Pancreas (tissue), 10 donors: ENCODE measurements at regions not wholly inside any gene's neighbourhood (a gene's known extent, or its start where the extent isn't known, plus 50 kb on each side); places are given as distances from the start of the nearest gene placed in this dataset.

Source experiments
- ATAC-seq, 4 donors: fragments of 200-7000 bp; cut with Tn5 transposase; one replicate each; pipeline versions ENCODE4 v1.8.0 to v1.9.1; 2020; ENCODE audit warnings: mild to moderate bottlenecking in 4 of 4, moderate library complexity in 4 of 4
- DNase-seq, 6 donors: peaks; one replicate each; pipeline ENCODE4 v3.0.0-alpha.2; 2020
- FAIRE-seq: peaks from 2 replicates; lab custom pipeline; 2012; peaks lifted over from hg19 to GRCh38; lab: Jason Lieb, UNC
- H3K27ac ChIP-seq, 4 donors: fragments of 200-600 bp; sonication (generic); 1 replicate in 3 of 4; 2 replicates in 1 of 4; pipeline versions ENCODE4 v1.5.0 to v1.8.0; 2020
- H3K27me3 ChIP-seq, 4 donors: fragments of 200-600 bp; one replicate each; pipeline ENCODE4 v1.8.0; 2021
- H3K36me3 ChIP-seq, 3 donors: fragments of 200-600 bp; sonication (generic) in 1 of 3; one replicate each; pipeline versions ENCODE4 v1.5.0 to v1.8.0; 2020 to 2021
- H3K4me1 ChIP-seq, 3 donors: fragments of 200-600 bp; one replicate each; pipeline ENCODE4 v1.8.0; 2021
- H3K4me3 ChIP-seq, 4 donors: fragments of 200-600 bp; sonication (generic) in 2 of 4; one replicate each; pipeline versions ENCODE4 v1.5.0 to v1.8.0; 2020 to 2021
- H3K9me3 ChIP-seq, 4 donors: fragments of 200-600 bp; one replicate each; pipeline ENCODE4 v1.8.0; 2021
- WGBS, 2 donors: extraction: QIAGEN DNeasy Blood & Tissue Kit; methylation state at CpG; one replicate each; pipeline ENCODE4 v1.1.7; 2013; 5-methylcytosine and 5-hydroxymethylcytosine counted together
- intact Hi-C, 3 donors: fragments of 100-400 bp; cut with DNase I; formaldehyde crosslinking; loops; one replicate each; pipeline versions ENCODE4 v1.11.1 to v1.14.2; 2022
- TF ChIP-seq, protein P1 (sequence below), 4 donors: fragments of 200-600 bp; sonication (generic) in 3 of 4; IDR thresholded peaks; one replicate each; pipeline versions ENCODE4 v1.5.0 to v1.8.0; 2021; ENCODE audit warnings: antibody characterized with exemption in 4 of 4
- donor health status: healthy with polysubstance abuse.
- donor health status: DM: no; HTN: no; CAD: no; lungs with moderate emphysema.
- donor health status: DM: no; HTN: no; CAD: no.
- donor health status: control.
- donor health status: control.
- donor health status: Bipolar disorder and iron deficiency.
- donor health status: DM: yes; HTN: yes; CAD: no.
- donor health status: DM: no; HTN: no; CAD: no.
- donor health status: DM: no; HTN: no; CAD: no.
- donor health status: DM: yes; HTN: yes; CAD: no.

DNA sequence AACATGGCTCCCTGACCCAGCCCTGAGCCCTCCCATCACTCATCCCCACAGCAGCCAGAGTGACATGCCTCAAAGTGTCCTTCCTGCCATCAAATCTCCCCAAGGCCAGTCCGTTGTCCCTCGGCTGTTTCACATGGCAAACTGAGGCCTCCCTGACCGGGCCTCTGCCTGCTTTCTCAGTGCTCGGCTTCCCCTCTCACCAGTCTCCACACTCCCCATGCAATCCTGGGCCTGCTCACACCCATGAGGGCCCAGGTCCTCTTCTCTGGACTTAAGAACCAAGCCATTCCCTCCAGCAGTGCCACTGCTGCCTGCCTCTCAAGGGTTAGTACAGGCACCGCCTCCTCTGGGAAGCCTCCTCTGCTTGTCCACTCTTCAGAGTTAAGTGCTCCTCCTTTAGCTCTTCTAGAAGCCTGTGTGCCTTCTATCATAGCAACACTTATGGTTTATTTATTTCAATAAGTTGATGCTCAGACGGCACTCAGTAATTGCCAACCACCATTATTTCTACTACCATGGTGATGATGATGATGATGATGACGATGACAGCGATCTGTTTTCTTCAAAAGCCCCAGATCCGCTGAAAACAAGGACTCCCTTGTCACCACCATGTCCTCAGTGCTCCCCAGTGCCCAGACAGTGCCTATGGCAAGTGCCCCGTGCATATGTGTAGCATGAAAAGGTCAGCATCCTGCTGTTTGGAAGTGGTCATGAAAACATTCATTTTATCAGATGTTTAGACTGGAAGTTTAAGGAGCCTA lies 449.0 kb downstream of the CDH26 start:
- FAIRE-seq, result no peak

GRCh38 chr20:60407938-60408337 lies 449.7 kb downstream of the CDH26 start:
- 46 to 60% methylated on average over 1 of the region's 1 CpG for WGBS, 2 donors
- DNase-seq, result no peak
- Histone ChIP-seq H3K4me1 (no peaks in the 10 kb centered on the region), H3K36me3 (no peaks in the 10 kb centered on the region), H3K27me3 (no peaks in the 10 kb centered on the region), H3K27ac (no peak overlapping the region), H3K9me3 (no peaks in the 10 kb centered on the region), H3K4me3 (no peak overlapping the region)
- intact Hi-C loops, result no loop called here
- TF ChIP-seq, protein P1, sequence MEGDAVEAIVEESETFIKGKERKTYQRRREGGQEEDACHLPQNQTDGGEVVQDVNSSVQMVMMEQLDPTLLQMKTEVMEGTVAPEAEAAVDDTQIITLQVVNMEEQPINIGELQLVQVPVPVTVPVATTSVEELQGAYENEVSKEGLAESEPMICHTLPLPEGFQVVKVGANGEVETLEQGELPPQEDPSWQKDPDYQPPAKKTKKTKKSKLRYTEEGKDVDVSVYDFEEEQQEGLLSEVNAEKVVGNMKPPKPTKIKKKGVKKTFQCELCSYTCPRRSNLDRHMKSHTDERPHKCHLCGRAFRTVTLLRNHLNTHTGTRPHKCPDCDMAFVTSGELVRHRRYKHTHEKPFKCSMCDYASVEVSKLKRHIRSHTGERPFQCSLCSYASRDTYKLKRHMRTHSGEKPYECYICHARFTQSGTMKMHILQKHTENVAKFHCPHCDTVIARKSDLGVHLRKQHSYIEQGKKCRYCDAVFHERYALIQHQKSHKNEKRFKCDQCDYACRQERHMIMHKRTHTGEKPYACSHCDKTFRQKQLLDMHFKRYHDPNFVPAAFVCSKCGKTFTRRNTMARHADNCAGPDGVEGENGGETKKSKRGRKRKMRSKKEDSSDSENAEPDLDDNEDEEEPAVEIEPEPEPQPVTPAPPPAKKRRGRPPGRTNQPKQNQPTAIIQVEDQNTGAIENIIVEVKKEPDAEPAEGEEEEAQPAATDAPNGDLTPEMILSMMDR (IDR thresholded peaks at IDR 0.05), result no peak
- ATAC-seq, result no peak
- no peak for FAIRE-seq

More for the DNA sequence above, 449.0 kb downstream of the CDH26 start:
- Histone ChIP-seq H3K27me3 (no peaks in the 10 kb centered on the region), H3K27ac (no peak overlapping the region), H3K4me1 (no peaks in the 10 kb centered on the region), H3K36me3 (no peaks in the 10 kb centered on the region), H3K9me3 (no peaks in the 10 kb centered on the region), H3K4me3 (no peak overlapping the region)
- 57 to 72% methylated on average over 10 of the region's 10 CpGs for WGBS, 2 donors
- DNase-seq, result no peak
- no peak for ATAC-seq
- TF ChIP-seq, protein P1 (IDR thresholded peaks at IDR 0.05), result no peak
- intact Hi-C loops, result no loop called here

DNA sequence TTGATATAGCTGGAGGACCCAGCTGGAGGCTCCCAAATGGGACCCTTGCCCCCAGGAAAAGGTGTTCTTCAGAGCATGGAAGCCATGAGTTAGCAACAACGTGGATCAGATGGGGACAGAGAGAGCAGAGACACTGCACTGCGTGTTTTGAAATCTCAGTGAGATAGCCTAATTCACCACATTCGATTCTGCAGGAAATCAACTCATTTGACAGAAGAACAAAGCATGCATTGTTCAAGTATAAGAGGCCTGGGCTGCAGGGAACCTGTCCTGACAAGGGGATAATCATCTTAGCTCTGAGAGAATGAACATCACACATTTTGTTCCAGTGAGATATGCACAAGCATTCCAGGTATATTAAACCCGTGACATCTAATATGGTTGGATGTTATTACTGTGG lies 450.2 kb downstream of the CDH26 start:
- WGBS, 2 donors, result 26 to 31% methylated on average over 4 of the region's 4 CpGs
- H3K36me3 ChIP-seq, result no peaks in the 10 kb centered on the region
- no peak overlapping the region for H3K27ac ChIP-seq
- intact Hi-C loops, result no loop called here
- no peaks in the 10 kb centered on the region for H3K9me3 ChIP-seq
- H3K27me3 ChIP-seq, result no peaks in the 10 kb centered on the region
- no peak for DNase-seq
- TF ChIP-seq, protein P1 (IDR thresholded peaks at IDR 0.05), result no peak
- ATAC-seq, result no peak
- no peak for FAIRE-seq
- H3K4me1 ChIP-seq, result no peaks in the 10 kb centered on the region
- H3K4me3 ChIP-seq, result no peak overlapping the region

- FAIRE-seq, result no peak
- WGBS, 2 donors, result 65 to 78% methylated on average over 7 of the region's 7 CpGs
Measured at GRCh38 chr20:60410618-60411264, 452.5 kb downstream of the CDH26 start.

More at GRCh38 chr20:60410618-60411264, 452.5 kb downstream of the CDH26 start:
- intact Hi-C loops, result no loop called here
- TF ChIP-seq, protein P1 (IDR thresholded peaks at IDR 0.05), result no peak
- ATAC-seq, result no peak
- no peaks in the 10 kb centered on the region for H3K27me3 ChIP-seq
- no peaks in the 10 kb centered on the region for H3K4me1 ChIP-seq
- H3K4me3 ChIP-seq, result no peak overlapping the region
- no peaks in the 10 kb centered on the region for H3K36me3 ChIP-seq
- no peak overlapping the region for H3K27ac ChIP-seq
- no peaks in the 10 kb centered on the region for H3K9me3 ChIP-seq
- no peak for DNase-seq
